ENCODE measurements at regions not wholly inside any gene's neighbourhood (a gene's known extent, or its start where the extent isn't known, plus 50 kb on each side); places are given as distances from the start of the nearest gene placed in this dataset.

DNA sequence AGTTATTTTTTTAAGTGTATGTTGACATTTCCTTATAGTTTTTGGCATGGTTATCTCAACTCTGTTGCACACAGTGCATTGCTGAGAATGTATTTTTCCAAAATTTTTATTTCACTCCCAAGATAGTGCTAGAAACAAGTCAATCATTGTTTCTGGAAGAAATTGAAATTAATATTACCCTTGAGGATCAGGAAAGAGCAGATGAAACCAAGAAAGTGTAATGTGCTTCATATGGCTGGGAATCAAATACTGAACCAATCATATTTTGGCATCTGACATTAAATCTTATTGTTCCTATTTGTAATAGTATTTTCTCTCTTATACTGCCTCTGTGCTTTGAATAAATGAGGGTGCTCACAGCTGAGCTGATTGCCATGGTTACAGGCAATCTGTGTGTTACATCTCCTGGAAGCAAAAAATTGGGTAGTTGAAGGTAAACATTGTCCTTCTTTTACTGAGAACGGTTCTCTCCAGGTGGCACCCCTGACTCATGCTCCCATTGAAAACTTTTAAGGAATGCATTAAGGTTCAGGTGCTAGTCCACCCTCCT lies 358.2 kb upstream of the NR3C2 start:
- TF ChIP-seq, protein P1, sequence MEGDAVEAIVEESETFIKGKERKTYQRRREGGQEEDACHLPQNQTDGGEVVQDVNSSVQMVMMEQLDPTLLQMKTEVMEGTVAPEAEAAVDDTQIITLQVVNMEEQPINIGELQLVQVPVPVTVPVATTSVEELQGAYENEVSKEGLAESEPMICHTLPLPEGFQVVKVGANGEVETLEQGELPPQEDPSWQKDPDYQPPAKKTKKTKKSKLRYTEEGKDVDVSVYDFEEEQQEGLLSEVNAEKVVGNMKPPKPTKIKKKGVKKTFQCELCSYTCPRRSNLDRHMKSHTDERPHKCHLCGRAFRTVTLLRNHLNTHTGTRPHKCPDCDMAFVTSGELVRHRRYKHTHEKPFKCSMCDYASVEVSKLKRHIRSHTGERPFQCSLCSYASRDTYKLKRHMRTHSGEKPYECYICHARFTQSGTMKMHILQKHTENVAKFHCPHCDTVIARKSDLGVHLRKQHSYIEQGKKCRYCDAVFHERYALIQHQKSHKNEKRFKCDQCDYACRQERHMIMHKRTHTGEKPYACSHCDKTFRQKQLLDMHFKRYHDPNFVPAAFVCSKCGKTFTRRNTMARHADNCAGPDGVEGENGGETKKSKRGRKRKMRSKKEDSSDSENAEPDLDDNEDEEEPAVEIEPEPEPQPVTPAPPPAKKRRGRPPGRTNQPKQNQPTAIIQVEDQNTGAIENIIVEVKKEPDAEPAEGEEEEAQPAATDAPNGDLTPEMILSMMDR (IDR thresholded peaks at IDR 0.05): no peak
- TF ChIP-seq POLR2A (IDR thresholded peaks at IDR 0.05): no peak
